Astrocyte (in vitro differentiated cells and primary cell): ENCODE measurements at regions not wholly inside any gene's neighbourhood (a gene's known extent, or its start where the extent isn't known, plus 50 kb on each side); places are given as distances from the start of the nearest gene placed in this dataset.

Experiments used
- CTCF ChIP-seq: IDR thresholded peaks from 2 replicates; pipeline ENCODE4 v1.5.1; 2011; ENCODE audit warnings: low read depth, mild to moderate bottlenecking, inconsistent platforms, low read length, moderate library complexity; ENCODE audit not compliant: insufficient read depth
- EZH2 ChIP-seq: IDR thresholded peaks from 2 replicates; pipeline ENCODE4 v1.6.1; 2012; ENCODE audit warnings: mild to moderate bottlenecking, low read length, inconsistent platforms; ENCODE audit not compliant: insufficient read depth

- TF ChIP-seq CTCF (no peak), EZH2 (no peak)
Observed at GRCh38 chr6:166253281-166253681, 54.9 kb downstream of the PRR18 start.
